Loucy (cell line): ENCODE measurements at regions not wholly inside any gene's neighbourhood (a gene's known extent, or its start where the extent isn't known, plus 50 kb on each side); places are given as distances from the start of the nearest gene placed in this dataset.

ENCODE experiments used
- H2AFZ ChIP-seq: fragments of 200-600 bp; sonication (generic); 2 replicates; pipeline ENCODE4 v1.6.0; 2016; ENCODE audit warnings: antibody characterized with exemption, mild to moderate bottlenecking, low read length, moderate library complexity
- H3F3A ChIP-seq: fragments of 200-600 bp; 2 replicates; pipeline ENCODE4 v1.6.0; 2016; ENCODE audit warnings: antibody characterized with exemption, low read depth, mild to moderate bottlenecking
- H3K27me3 ChIP-seq: fragments of 200-600 bp; sonication (generic); 2 replicates; pipeline ENCODE4 v1.6.1; 2014; ENCODE audit warnings: low read length, mild to moderate bottlenecking; ENCODE audit not compliant: insufficient read depth, poor library complexity, severe bottlenecking
- H3K36me3 ChIP-seq: fragments of 200-600 bp; sonication (generic); 2 replicates; pipeline ENCODE4 v1.6.1; 2016; ENCODE audit warnings: low read length; ENCODE audit not compliant: insufficient read depth
- H3K4me1 ChIP-seq: fragments of 200-600 bp; sonication (generic); 2 replicates; pipeline ENCODE4 v1.5.1; 2014; ENCODE audit warnings: low read length, mild to moderate bottlenecking; ENCODE audit not compliant: insufficient read depth, poor library complexity, severe bottlenecking
- H3K4me2 ChIP-seq: fragments of 200-600 bp; sonication (generic); 2 replicates; pipeline ENCODE4 v1.6.0; 2014; ENCODE audit warnings: antibody characterized with exemption, low read length, low read depth, mild to moderate bottlenecking; ENCODE audit not compliant: poor library complexity, severe bottlenecking
- H3K4me3 ChIP-seq: fragments of 200-600 bp; sonication (generic); 2 replicates; pipeline ENCODE4 v1.5.1; 2014; ENCODE audit warnings: low read length, mild to moderate bottlenecking, mixed read lengths; ENCODE audit not compliant: poor library complexity, severe bottlenecking
- H3K79me2 ChIP-seq: fragments of 200-600 bp; sonication (generic); 2 replicates; pipeline ENCODE4 v1.6.1; 2014; ENCODE audit warnings: low read length; ENCODE audit not compliant: insufficient read depth
- H3K9ac ChIP-seq: fragments of 200-600 bp; sonication (generic); 2 replicates; pipeline ENCODE4 v1.6.0; 2014; ENCODE audit warnings: mild to moderate bottlenecking, low read depth, low read length, moderate library complexity; ENCODE audit not compliant: poor library complexity, severe bottlenecking
- H3K9me2 ChIP-seq: fragments of 200-600 bp; sonication (generic); replicated peaks from 2 replicates; pipeline ENCODE4 v1.6.1; 2016; ENCODE audit warnings: low read depth, low read length, mixed read lengths
- H3K9me3 ChIP-seq: fragments of 200-600 bp; sonication (generic); 2 replicates; pipeline ENCODE4 v1.6.1; 2014; ENCODE audit warnings: mild to moderate bottlenecking, antibody characterized with exemption, low read length, low read depth; ENCODE audit not compliant: insufficient read depth
- H4K20me1 ChIP-seq: fragments of 200-600 bp; sonication (generic); 2 replicates; pipeline ENCODE4 v1.6.0; 2014; ENCODE audit warnings: antibody characterized with exemption, low read length, mild to moderate bottlenecking; ENCODE audit not compliant: insufficient read depth, poor library complexity, severe bottlenecking
- CTCF ChIP-seq: fragments of 200-600 bp; sonication (generic); conservative IDR thresholded peaks from 2 replicates; pipeline ENCODE4 v1.5.1; 2014; ENCODE audit warnings: mild to moderate bottlenecking, antibody characterized with exemption, low read length
- EZH2phosphoT487 ChIP-seq: fragments of 200-600 bp; IDR thresholded peaks from 2 replicates; pipeline ENCODE4 v1.6.1; 2018; ENCODE audit warnings: antibody characterized with exemption, mild to moderate bottlenecking, moderate library complexity, borderline replicate concordance

- no peaks in the 10 kb centered on the region for H3K36me3 ChIP-seq
- peaks cover 3% of the 10 kb centered on the region for H3K4me1 ChIP-seq
- H3K4me3 ChIP-seq = no peak overlapping the region
- H3K4me2 ChIP-seq = no peak overlapping the region
- peaks cover 8% of the 10 kb centered on the region for H3K27me3 ChIP-seq
- no peaks in the 10 kb centered on the region for H3F3A ChIP-seq
- no peak for TF ChIP-seq CTCF
- no peak for TF ChIP-seq EZH2phosphoT487
- H3K9ac ChIP-seq = no peak overlapping the region
- H3K9me2 ChIP-seq = no peaks in the 10 kb centered on the region
- H3K9me3 ChIP-seq = no peaks in the 10 kb centered on the region
- no peak overlapping the region for H2AFZ ChIP-seq
- no peaks in the 10 kb centered on the region for H3K79me2 ChIP-seq
- no peaks in the 10 kb centered on the region for H4K20me1 ChIP-seq
Measured at GRCh38 chr7:94277236-94277635, 117.5 kb upstream of the COL1A2 start.

GRCh38 chr7:94280851-94281250 lies 113.8 kb upstream of the COL1A2 start:
- no peaks in the 10 kb centered on the region for H3K79me2 ChIP-seq
- no peaks in the 10 kb centered on the region for H3K36me3 ChIP-seq
- no peaks in the 10 kb centered on the region for H3K27me3 ChIP-seq
- no peak overlapping the region for H2AFZ ChIP-seq
- no peaks in the 10 kb centered on the region for H3F3A ChIP-seq
- H3K4me3 ChIP-seq = no peak overlapping the region
- no peak for TF ChIP-seq CTCF
- TF ChIP-seq EZH2phosphoT487 = no peak
- H3K4me1 ChIP-seq = no peaks in the 10 kb centered on the region
- H4K20me1 ChIP-seq = no peaks in the 10 kb centered on the region
- H3K9ac ChIP-seq = no peak overlapping the region
- no peaks in the 10 kb centered on the region for H3K9me2 ChIP-seq
- no peaks in the 10 kb centered on the region for H3K9me3 ChIP-seq
- no peak overlapping the region for H3K4me2 ChIP-seq

- no peaks in the 10 kb centered on the region for H3K4me1 ChIP-seq
- H3K27me3 ChIP-seq = no peaks in the 10 kb centered on the region
- H3K79me2 ChIP-seq = no peaks in the 10 kb centered on the region
- H4K20me1 ChIP-seq = no peaks in the 10 kb centered on the region
- H3F3A ChIP-seq = no peaks in the 10 kb centered on the region
- H3K36me3 ChIP-seq = no peaks in the 10 kb centered on the region
- no peaks in the 10 kb centered on the region for H3K9me2 ChIP-seq
- H3K4me3 ChIP-seq = no peak overlapping the region
- no peak overlapping the region for H3K9ac ChIP-seq
- TF ChIP-seq EZH2phosphoT487 (no peak), CTCF (no peak)
- H3K4me2 ChIP-seq = no peak overlapping the region
- H2AFZ ChIP-seq = no peak overlapping the region
- H3K9me3 ChIP-seq = no peaks in the 10 kb centered on the region
Measured at GRCh38 chr7:94284104-94284503, 110.6 kb upstream of the COL1A2 start.
